ENCODE measurements at regions not wholly inside any gene's neighbourhood (a gene's known extent, or its start where the extent isn't known, plus 50 kb on each side); places are given as distances from the start of the nearest gene placed in this dataset.

GRCh38 chr5:126358525-126358924 is 64.7 kb upstream of the GRAMD2B start:
- Histone ChIP-seq H3K4me1 (no peaks in the 10 kb centered on the region), H3K27me3 (no peaks in the 10 kb centered on the region), H3K27ac (no peak overlapping the region), H3K9me3 (no peaks in the 10 kb centered on the region), H3K36me3 (no peaks in the 10 kb centered on the region), H3K4me3 (no peak overlapping the region)
- DNase-seq: no peak
- TF ChIP-seq, protein P1, sequence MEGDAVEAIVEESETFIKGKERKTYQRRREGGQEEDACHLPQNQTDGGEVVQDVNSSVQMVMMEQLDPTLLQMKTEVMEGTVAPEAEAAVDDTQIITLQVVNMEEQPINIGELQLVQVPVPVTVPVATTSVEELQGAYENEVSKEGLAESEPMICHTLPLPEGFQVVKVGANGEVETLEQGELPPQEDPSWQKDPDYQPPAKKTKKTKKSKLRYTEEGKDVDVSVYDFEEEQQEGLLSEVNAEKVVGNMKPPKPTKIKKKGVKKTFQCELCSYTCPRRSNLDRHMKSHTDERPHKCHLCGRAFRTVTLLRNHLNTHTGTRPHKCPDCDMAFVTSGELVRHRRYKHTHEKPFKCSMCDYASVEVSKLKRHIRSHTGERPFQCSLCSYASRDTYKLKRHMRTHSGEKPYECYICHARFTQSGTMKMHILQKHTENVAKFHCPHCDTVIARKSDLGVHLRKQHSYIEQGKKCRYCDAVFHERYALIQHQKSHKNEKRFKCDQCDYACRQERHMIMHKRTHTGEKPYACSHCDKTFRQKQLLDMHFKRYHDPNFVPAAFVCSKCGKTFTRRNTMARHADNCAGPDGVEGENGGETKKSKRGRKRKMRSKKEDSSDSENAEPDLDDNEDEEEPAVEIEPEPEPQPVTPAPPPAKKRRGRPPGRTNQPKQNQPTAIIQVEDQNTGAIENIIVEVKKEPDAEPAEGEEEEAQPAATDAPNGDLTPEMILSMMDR (IDR thresholded peaks at IDR 0.05): no peak
- TF ChIP-seq POLR2A (IDR thresholded peaks at IDR 0.05): no peak
- intact Hi-C loops (cut with DNase I; ENCODE audit: low total_unique reads): loop anchor here (10.0 kb wide), 1 partner anchor 66 kb away; the partner anchor contains the start of gene GRAMD2B

DNA sequence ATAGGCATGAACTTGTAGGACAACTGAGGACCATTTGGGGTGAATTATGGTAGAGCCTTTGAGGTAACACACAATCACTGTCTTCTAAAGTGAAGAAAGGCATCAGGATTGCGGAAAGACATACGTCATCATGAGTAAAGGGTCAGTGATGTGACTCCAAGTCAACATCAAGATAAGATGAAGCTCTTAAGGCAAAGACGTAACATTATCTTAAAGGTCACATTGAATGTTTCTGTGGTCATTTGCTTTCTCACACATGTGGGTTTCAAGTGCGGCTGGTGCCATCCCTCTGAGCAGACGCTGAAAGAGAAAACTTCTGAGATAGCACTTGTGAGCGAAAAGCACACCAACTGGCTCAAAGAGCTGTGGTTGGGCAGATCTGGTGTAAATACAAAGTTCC is 63.3 kb upstream of the GRAMD2B start:
- no peaks in the 10 kb centered on the region for H3K27me3 ChIP-seq
- no peaks in the 10 kb centered on the region for H3K36me3 ChIP-seq
- intact Hi-C loops (cut with DNase I; ENCODE audit: low total_unique reads): loop anchor here (10.0 kb wide), 1 partner anchor 65 kb away; the partner anchor contains the start of gene GRAMD2B
- peaks cover 0 to under 1% of the 10 kb centered on the region in 2 donors for H3K4me1 ChIP-seq
- no peak for DNase-seq
- TF ChIP-seq, protein P1 (IDR thresholded peaks at IDR 0.05): no peak
- no peak for TF ChIP-seq POLR2A (IDR thresholded peaks at IDR 0.05)
- no peak overlapping the region for H3K27ac ChIP-seq
- H3K9me3 ChIP-seq: no peaks in the 10 kb centered on the region
- H3K4me3 ChIP-seq: no peak overlapping the region

DNA sequence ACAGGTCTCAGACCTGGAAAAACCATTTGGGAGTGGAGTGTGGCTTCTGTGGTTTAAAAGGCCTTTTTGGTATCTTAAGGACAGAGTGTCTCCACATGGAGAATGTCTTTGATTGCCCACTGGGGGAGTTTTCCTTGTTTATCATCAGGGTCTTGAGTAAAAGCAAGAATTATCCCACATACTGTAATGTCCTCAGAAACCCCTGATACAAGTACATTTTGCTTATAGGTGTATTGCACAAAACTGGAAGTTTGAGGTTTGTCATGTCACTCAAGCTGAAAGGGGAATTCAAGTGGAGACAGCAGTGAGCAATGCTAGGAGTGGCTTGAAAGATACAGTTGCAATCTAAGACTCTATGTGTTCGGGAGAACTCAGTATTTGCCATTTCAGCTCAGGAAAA is 62.7 kb upstream of the GRAMD2B start:
- Histone ChIP-seq H3K9me3 (no peaks in the 10 kb centered on the region), H3K27ac (no peak overlapping the region), H3K36me3 (no peaks in the 10 kb centered on the region), H3K27me3 (no peaks in the 10 kb centered on the region), H3K4me3 (no peak overlapping the region), H3K4me1 (peaks cover 0 to 4% of the 10 kb centered on the region in 2 donors)
- intact Hi-C loops (cut with DNase I; ENCODE audit: low total_unique reads): no loop called here
- TF ChIP-seq, protein P1 (IDR thresholded peaks at IDR 0.05): no peak
- TF ChIP-seq POLR2A (IDR thresholded peaks at IDR 0.05): no peak
- no peak for DNase-seq

DNA sequence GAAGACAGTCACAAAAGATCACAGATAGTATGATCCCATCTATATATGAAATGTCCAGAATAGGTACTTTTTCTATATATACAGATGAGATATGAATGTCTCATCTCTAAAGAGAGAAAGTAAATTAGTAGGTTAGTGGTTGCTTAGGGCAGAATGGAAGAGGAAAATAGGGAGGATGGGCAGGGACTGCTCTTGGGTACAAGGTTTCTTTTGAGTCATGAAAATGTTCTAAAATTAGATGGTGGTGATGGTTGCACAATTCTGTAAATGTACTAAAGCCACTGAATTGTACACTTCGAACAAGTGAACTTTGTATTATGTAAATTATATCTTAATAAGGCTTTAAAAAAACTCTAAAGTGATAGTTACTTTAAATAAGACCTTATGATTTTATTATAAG is 59.6 kb upstream of the GRAMD2B start:
- no peak for DNase-seq
- intact Hi-C loops (cut with DNase I; ENCODE audit: low total_unique reads): no loop called here
- H3K9me3 ChIP-seq: no peaks in the 10 kb centered on the region
- no peak overlapping the region for H3K4me3 ChIP-seq
- no peaks in the 10 kb centered on the region for H3K36me3 ChIP-seq
- H3K4me1 ChIP-seq: peaks cover 0 to 6% of the 10 kb centered on the region in 2 donors
- TF ChIP-seq, protein P1 (IDR thresholded peaks at IDR 0.05): no peak
- no peak for TF ChIP-seq POLR2A (IDR thresholded peaks at IDR 0.05)
- H3K27ac ChIP-seq: no peak overlapping the region
- H3K27me3 ChIP-seq: no peaks in the 10 kb centered on the region

- TF ChIP-seq, protein P1 (IDR thresholded peaks at IDR 0.05): no peak
- TF ChIP-seq POLR2A (IDR thresholded peaks at IDR 0.05): no peak
- Histone ChIP-seq H3K36me3 (no peaks in the 10 kb centered on the region), H3K27ac (no peak overlapping the region), H3K9me3 (no peaks in the 10 kb centered on the region), H3K4me3 (no peak overlapping the region), H3K4me1 (peaks cover 0 to 10% of the 10 kb centered on the region in 2 donors), H3K27me3 (no peaks in the 10 kb centered on the region)
- intact Hi-C loops (cut with DNase I; ENCODE audit: low total_unique reads): no loop called here
- no peak for DNase-seq
Observed at GRCh38 chr5:126364206-126364902, 58.9 kb upstream of the GRAMD2B start.
